GM18498 (cell line): ENCODE measurements at regions not wholly inside any gene's neighbourhood (a gene's known extent, or its start where the extent isn't known, plus 50 kb on each side); places are given as distances from the start of the nearest gene placed in this dataset.
"Not testable (repeated sequence)": the region's sequence is repeated elsewhere in the genome, so short reads cannot be mapped to it uniquely, and the experiment has no call there.

Experiments used
- ATAC-seq: cut with Tn5 transposase; IDR thresholded peaks from one replicate; pipeline ENCODE4 v1.9.1; 2021; ENCODE audit warnings: mild to moderate bottlenecking, moderate library complexity; ENCODE audit not compliant: unreplicated experiment

DNA sequence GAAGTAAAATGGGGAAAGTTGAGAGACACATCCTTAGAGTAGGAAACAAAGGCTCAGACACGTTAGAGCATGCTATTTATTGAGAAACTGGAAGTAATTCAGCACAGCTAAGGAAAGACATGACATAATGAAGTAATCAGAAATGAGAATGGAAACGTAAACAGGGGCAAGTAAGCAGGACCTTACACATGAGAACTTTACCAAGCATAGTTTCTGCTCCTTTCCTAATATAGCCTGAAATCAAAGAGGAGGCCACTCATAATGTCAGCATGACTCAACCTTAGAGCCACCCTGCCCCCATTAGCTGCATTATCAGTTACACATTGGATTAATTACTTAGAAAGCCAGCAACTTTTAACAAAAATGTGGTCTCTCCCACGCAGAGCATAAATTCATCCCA is 558.3 kb upstream of the GRIA3 start:
- ATAC-seq: no peak

- no peak for ATAC-seq
Measured at GRCh38 chrX:122626871-122627270, 557.2 kb upstream of the GRIA3 start.

DNA sequence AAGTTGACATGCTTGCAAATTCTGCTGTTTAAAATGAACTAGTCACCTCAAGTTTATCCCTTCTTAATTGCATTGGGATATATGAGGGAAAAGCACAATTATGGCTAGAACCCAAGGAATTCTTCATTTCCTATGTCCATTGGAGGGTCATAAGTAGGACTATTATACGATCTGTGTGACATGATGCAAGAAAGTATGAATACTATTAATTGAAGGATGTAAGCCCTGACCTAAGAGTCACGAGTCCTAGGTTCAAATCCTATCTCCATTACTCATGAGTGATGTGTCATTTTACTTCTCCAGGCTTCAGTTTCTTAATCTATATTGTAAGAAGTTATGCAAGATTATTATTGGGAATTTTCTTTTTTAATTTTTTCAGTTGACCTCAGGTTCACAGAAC is 542.9 kb upstream of the GRIA3 start:
- no peak for ATAC-seq

DNA sequence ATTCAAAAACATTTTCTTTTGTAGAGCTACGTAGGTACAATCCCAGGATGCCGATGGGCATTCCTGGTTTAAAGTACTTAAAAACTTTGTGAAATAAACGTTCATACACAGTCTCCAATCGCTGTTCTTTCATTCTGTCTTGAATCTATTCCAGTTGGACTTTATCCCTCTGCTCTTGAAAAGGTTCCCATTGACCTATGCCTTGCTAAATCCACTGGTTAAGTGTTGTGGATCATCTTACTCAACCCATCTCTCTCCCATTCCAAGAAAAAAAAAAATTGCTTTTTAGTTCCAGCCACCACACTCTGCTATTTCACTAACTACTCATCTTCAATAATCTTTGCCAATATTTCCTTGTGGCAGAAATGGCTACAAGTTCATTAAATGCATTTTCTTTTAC is 542.3 kb upstream of the GRIA3 start:
- ATAC-seq: no peak

DNA sequence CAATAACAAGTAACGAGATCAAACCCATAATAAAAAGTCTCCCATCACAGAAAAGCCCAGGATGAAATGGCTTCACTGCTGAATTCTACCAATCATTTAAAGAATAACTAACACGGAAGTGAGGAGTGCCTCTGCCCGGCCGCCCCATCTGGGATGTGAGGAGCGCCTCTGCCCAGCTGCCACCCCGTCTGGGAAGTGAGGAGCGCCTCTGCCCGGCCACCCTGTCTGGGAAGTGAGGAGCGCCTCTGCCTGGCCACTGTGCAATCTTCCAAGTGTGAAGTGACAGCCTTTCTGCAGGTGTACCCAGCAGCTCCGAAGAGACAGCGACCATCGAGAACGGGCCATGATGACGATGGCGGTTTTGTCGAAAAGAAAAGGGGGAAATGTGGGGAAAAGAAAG is 528.8 kb upstream of the GRIA3 start:
- ATAC-seq: not testable (repeated sequence)

DNA sequence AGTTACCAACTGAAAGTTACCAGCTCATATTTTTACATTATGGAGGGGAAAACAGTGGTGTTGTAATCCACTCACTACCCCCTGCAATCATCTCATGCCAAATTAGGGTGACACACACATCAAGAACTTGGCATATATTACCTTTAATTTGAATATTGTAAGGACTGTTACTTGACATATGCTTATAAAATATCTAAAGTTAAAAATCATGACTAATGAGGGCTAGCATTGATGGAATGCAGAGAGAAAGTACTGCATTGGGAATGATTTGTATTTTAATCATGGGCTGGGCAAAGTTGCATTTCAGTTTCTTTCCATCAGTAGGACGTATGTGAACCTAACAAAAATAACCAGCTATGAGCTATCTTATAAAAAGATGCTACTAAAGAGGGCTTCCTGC is 517.5 kb upstream of the GRIA3 start:
- ATAC-seq: no peak

GRCh38 chrX:122667667-122668066 is 516.4 kb upstream of the GRIA3 start:
- no peak for ATAC-seq

DNA sequence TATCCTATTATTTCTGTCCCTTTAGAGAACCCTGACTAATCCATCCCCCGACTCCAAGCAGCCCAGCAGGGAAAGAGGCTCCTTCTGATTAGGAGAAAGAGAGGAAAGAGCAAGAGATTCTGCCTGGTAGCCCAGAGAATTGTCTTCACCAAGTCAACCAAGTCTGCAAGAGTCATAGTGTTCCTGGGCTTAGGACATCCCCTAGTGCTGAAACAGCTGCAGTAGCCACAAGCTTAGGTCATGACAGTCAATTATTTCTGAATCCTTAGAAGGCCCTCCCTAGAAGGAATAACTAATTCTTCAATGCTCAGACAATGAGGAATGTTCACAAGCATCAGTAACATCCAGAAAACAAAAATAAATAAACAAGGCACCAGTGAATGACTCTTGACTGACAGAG is 480.3 kb upstream of the GRIA3 start:
- no peak for ATAC-seq

DNA sequence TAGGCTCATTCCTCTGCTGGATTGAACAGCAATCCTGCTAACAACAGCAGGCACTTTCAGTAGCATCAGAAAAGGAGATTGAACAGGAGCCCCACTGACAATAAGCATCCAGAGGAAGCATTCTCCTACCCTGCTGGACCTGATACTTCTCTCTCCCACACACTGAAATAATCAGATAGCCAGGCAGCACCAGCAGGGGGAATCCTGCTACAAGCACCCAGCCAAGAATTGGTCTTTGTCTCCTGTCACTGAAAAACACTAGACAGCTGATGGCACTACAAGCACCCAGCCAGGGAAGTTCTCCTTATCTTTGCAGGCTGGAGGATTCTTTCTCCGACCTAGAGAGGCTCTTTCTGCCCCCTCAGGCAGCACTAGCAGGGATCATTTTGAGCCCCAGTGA is 444.3 kb upstream of the GRIA3 start:
- no peak for ATAC-seq

DNA sequence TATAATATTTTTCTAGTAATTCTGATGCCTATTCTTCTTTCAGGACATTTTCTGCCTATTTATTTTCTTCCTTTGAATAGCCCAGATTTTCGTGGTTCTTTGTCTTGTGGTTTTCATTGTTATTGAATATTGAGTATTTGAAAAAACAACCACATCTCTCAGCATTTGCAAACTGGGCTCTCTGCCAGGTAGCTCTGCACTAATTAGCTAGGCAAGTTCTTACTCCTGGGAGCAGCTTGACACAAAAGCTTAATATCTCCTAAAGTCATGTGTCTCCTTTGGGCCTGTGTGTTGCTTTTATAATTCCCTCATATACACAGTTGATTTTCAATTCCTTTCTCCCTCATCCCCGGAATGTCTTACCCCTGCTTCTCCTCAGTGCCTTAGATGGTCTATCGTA is 413.5 kb upstream of the GRIA3 start:
- ATAC-seq: no peak

- no peak for ATAC-seq
Measured at GRCh38 chrX:122771933-122772332, 412.1 kb upstream of the GRIA3 start.

DNA sequence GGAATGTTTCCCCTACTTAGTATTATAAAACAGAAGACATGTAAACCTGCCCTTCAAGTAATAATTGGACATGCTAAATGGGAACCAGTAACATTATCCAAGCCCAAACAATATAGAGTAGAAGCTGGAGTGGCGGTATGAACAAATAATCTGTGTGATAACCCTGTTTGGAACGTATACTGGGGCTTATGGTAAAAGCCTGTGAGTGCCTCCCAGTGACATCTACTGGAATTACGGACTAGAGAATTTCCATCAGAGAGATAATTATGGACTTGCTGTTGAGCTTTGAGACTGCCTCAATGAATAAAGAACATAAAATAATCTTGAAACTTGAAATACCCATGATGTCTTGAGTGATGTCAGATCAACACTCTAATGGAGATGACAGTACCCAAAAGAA is 406.3 kb upstream of the GRIA3 start:
- ATAC-seq: no peak

- no peak for ATAC-seq
Measured at GRCh38 chrX:122783918-122784317, 400.2 kb upstream of the GRIA3 start.

GRCh38 chrX:122787231-122787630 is 396.8 kb upstream of the GRIA3 start:
- ATAC-seq: no peak

- no peak for ATAC-seq
Measured at GRCh38 chrX:122788216-122788615, 395.9 kb upstream of the GRIA3 start.

DNA sequence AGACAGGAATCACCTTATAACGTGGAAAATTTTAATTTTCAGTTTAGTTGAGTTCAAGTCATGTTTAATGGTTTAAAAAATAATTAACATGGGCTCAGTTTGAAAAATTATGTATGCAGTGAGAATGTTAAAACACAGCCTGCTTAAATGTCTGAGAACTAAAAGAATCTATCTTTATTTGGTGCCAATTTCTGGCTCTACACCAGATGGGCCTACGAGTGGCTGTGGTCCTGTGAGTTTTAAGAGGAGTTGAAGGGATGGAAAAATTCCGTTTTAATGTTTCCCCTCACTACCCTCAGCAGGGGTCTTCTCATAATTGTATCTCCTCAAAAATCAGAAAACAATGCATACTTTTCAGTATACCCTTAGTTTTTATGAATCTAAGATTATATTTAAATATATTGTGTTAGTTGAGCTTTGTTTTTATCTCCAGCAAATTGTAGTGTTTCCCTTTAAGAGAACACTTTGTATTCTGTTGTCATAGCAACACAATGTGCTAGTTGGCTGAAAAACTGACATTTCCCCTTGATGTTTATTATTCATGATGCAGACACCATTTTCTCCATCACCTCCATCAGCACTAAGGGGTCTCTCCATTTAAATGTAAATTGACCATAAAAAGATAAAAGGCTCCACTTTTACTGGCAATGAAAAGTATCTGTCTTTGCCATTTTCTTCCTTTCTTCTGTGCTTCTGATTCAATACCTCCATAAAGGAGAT is 393.5 kb upstream of the GRIA3 start:
- no peak for ATAC-seq

DNA sequence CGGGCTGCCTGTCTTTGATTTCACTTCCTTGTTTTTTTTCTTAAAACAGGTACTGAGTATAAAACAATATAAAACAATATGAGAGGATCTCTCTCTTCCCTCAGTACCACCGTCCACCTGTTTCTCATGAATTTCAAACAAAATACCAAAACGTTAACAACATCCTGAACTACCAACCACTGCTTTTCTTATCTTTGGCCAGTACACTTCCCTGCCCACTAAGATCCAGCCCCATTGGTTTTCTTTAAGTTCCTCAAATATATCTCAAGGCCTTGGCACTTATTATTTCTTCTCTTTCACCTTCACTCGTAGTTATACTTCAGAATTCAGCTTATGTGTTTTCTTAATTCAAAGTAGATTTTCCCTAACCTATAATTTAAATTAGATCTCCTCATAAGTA is 370.2 kb upstream of the GRIA3 start:
- ATAC-seq: no peak

- no peak for ATAC-seq
Measured at GRCh38 chrX:122816288-122816687, 367.8 kb upstream of the GRIA3 start.

- ATAC-seq: no peak
Measured at GRCh38 chrX:122817321-122817955, 366.6 kb upstream of the GRIA3 start.

DNA sequence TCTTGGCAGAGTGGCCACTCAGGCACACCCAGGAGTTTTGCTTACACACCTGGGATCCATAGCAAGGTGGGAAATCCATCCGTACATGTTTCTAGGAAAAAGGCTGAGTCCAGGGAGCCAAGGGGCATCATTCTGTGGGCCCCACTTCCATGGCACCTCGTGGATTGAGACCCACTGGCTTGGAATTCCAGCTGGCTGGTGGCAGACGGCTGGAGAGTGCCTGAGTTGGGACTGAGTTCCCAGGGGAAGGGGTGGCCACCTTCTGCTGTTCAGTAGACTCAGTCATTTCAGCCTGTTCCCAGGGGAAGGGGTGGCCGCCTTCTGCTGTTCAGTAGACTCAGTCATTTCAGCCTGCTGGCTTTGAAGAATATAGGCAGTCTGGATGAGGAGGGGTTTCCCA is 366.0 kb upstream of the GRIA3 start:
- no peak for ATAC-seq

DNA sequence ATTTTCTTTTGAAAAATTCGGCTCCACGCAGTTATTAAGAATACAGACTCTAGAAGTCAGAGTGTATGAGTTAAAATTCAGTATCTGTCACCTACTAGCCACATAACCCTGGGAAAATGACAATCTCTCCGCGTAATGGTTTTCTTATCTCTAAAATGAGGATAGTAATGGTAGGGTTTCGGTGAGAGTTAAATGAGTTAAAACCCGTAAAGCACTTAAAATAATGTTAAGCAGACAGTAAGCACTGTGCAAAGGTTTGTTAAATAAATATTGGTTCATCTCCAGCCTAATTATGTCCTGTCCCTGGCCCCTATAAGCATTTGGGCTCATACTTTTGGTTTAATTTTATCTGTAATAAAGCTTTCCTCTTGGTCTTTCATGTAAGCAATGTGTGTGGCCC is 350.8 kb upstream of the GRIA3 start:
- no peak for ATAC-seq

DNA sequence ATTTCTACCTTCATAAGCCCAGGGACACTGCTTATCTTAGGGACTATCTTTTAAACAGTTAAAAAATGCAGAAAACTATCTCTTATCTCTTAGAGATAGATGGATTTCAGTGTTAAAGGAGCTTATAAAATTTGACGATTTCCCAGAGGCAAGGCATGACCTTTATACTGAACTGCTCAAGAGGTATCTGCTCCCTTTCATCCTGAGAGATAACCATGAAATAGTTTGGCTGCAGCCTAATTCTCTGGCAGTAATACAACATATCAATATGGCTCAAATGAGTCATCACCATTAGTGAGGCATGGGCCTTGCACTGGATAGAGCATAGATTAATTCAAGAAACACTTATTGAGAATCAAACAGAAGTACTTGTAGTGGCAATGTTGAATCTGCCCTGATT is 348.2 kb upstream of the GRIA3 start:
- no peak for ATAC-seq

DNA sequence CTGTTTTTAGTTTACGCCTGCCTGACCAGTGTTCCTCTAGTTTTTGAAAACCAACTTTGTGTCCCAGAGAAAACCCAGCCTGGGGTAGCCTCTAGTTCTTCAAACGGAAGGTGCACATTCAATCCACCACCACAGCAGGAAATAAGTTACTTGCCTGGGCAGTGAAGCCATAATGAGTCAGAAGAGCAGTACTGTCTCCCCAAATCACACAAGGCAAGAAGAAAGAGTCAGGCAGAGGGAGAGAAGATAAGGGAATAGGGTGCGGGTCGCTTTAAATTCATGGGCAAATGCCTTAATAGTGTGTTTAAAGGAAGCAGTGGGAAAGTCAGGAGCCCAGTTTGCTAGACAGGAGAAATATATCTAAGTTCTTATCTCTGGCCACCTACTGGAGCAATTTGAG is 333.8 kb upstream of the GRIA3 start:
- no peak for ATAC-seq
